HL-60 (cell line): ENCODE measurements at regions not wholly inside any gene's neighbourhood (a gene's known extent, or its start where the extent isn't known, plus 50 kb on each side); places are given as distances from the start of the nearest gene placed in this dataset.

Source experiments
- DNase-seq, 2 experiments: peaks; one replicate each; pipeline ENCODE4 v3.0.0-alpha.2; 2010 to 2020; ENCODE audit warnings: low read depth in 1 of 2, low spot score in 1 of 2
- H3K27ac ChIP-seq: fragments of 250-450 bp; sonication (Bioruptor Pico); replicated peaks from 2 replicates; pipeline ENCODE4 v1.5.1; 2020; ENCODE audit warnings: mild to moderate bottlenecking, moderate library complexity
- H3K27me3 ChIP-seq: fragments of 250-450 bp; sonication (Bioruptor Pico); 2 replicates; pipeline ENCODE4 v1.5.1; 2021; ENCODE audit warnings: mild to moderate bottlenecking, moderate library complexity; ENCODE audit not compliant: insufficient read depth, poor library complexity, severe bottlenecking
- H3K4me3 ChIP-seq: replicated peaks from 2 replicates; pipeline ENCODE4 v1.5.1; 2011; ENCODE audit warnings: mild to moderate bottlenecking, control low read depth, low read length; ENCODE audit not compliant: insufficient read depth
- CTCF ChIP-seq: IDR thresholded peaks from one replicate; pipeline ENCODE4 v1.5.1; 2011; ENCODE audit warnings: low read length, control low read depth, inconsistent platforms; ENCODE audit not compliant: insufficient read depth
- GABPA ChIP-seq: IDR thresholded peaks from 2 replicates; pipeline ENCODE4 v1.6.1; 2012; ENCODE audit warnings: low read depth
- POLR2AphosphoS5 ChIP-seq: IDR thresholded peaks from 2 replicates; pipeline ENCODE4 v1.6.1; 2012; ENCODE audit warnings: low read depth
- REST ChIP-seq: IDR thresholded peaks from 2 replicates; pipeline ENCODE4 v1.6.1; 2012; ENCODE audit warnings: low read depth; ENCODE audit not compliant: insufficient replicate concordance
- SPI1 ChIP-seq: IDR thresholded peaks from 2 replicates; pipeline ENCODE4 v1.6.1; 2012; ENCODE audit warnings: low read depth, mild to moderate bottlenecking, borderline replicate concordance

- H3K4me3 ChIP-seq = no peak overlapping the region
- H3K27ac ChIP-seq = no peak overlapping the region
- H3K27me3 ChIP-seq = no peaks in the 10 kb centered on the region
- TF ChIP-seq GABPA (no peak), POLR2AphosphoS5 (no peak), REST (no peak), SPI1 (no peak), CTCF (no peak)
- no peak for DNase-seq
Observed at GRCh38 chr15:69782139-69782658, 315.5 kb downstream of the TLE3 start.

DNA sequence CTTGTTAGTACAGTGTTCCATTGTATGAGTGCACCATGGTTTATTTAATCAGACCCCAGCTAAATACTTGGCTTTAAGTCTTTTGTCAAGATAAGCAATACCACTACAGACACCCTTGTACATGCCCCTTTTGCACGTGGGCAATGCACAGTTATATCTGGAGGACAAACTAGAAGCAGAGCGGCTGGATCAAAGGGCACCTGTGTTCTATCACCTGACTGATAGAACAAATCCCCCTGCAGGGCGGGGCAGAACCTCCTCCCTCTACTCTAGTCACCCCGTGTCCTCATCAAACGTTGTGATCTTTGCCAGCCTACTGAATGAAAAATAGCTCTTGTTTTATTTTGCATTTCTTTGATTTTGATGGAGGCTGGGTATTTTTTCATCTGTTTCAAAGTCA, 314.9 kb downstream of the TLE3 start:
- no peak for TF ChIP-seq GABPA
- no peak for TF ChIP-seq SPI1
- TF ChIP-seq REST = no peak
- TF ChIP-seq POLR2AphosphoS5 = no peak
- no peak for TF ChIP-seq CTCF
- H3K27me3 ChIP-seq = no peaks in the 10 kb centered on the region
- no peak overlapping the region for H3K4me3 ChIP-seq
- no peak for DNase-seq
- no peak overlapping the region for H3K27ac ChIP-seq

DNA sequence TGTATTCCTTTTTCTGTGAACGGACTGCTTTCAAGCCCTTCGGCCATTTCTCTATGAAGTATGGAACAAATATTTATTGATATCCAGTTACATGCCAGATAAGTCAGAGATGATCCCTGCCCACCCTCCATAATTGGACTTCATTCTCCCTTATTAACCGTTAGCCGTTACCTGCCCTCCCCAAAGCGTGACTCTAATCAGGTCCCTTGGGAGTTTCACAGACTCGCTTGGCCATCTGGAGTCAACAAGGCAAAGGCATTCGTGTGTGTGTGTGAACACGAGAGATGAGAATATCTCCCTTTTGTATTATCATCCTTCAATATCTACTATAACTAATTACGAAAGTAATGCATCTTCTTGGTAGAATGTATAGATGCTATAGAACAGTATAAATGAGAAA, 314.5 kb downstream of the TLE3 start:
- Histone ChIP-seq H3K27me3 (no peaks in the 10 kb centered on the region), H3K27ac (no peak overlapping the region), H3K4me3 (no peak overlapping the region)
- DNase-seq = no peak
- TF ChIP-seq GABPA (no peak), REST (no peak), POLR2AphosphoS5 (no peak), SPI1 (no peak), CTCF (no peak)
